Cerebellar nuclear complex (tissue), 1 donor: ENCODE measurements at regions not wholly inside any gene's neighbourhood (a gene's known extent, or its start where the extent isn't known, plus 50 kb on each side); places are given as distances from the start of the nearest gene placed in this dataset.
A peak's percentile ranks its signal among the peaks of the same experiment; 100 is the strongest.
"Not testable (repeated sequence)": the region's sequence is repeated elsewhere in the genome, so short reads cannot be mapped to it uniquely, and the experiment has no call there.

Source experiments
- DNase-seq, 2 experiments: peaks; one replicate each; lab custom pipeline; 2025; lab: John Stamatoyannopoulos, UW

GRCh38 chrX:151042842-151043241 is 59.7 kb downstream of the HMGB3 start:
- no peak for DNase-seq

- not testable (repeated sequence) for DNase-seq
Observed at GRCh38 chrX:151066373-151066772, 83.2 kb downstream of the HMGB3 start.

- no peak for DNase-seq
Observed at GRCh38 chrX:151073767-151074166, 90.6 kb downstream of the HMGB3 start.

DNA sequence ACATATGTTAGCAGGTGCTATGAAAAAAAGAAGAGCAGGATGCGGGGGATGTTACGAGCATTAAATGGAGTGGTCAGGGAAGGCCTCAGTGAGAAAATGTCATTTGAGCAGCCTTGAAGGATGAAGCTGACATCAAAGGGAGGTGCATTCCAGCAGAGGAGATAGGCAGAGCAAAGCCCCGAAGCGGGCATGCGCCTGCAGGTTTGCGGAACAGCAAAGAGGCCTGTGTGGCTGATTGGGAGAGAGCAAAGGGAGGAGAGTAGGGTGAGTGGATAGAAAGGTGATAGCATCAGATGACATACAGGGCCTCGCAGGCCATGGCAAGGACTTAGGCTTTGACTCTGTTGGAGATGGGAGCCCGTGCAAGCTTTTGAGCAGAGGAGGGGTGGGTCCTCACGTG is 95.4 kb upstream of the GPR50 start:
- no peak for DNase-seq

DNA sequence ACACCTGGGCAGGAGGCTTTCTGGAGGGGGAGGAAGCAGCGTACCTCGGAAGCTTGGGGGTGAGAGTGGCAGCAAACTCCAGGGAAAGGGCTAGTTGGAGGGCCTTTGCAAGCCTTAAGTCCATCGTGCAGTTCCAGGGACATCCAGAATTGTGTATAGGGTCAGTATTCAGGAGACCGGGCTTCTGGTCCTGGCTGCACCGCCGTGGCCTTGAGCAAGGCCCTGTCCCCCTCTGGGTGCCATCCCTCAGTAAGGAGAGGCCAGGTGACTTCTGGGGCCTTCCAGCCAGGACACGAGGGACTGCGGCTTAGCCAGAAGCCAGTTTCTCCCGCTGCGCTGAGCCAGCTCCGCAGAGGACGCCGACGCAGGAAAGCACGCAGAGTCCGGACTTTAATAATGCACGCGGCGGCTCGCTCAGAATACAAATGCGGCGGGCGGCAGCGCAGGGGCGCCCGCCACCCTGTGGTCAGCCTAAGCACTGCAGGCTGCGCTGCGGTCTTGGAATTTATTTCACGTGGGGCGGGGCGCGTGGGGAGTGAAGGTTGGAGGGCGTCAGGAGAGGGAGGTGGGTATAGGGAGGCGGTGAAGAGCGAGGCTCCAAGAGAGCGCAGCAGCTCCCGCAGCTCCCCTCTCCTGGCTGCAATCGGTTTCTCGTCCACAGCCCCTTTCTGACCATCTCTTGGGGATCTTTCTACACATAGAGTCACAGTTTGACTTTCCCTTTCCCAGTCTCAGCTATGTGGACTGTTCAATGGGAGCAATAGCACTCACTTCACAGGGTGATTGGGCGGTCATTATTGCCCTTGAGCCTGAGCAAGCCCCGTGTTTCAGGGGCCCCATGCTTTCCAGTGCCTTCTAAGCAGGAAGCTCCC is 94.1 kb upstream of the GPR50 start:
- peak in 1 of 2 experiments; percentile 34 for DNase-seq

DNA sequence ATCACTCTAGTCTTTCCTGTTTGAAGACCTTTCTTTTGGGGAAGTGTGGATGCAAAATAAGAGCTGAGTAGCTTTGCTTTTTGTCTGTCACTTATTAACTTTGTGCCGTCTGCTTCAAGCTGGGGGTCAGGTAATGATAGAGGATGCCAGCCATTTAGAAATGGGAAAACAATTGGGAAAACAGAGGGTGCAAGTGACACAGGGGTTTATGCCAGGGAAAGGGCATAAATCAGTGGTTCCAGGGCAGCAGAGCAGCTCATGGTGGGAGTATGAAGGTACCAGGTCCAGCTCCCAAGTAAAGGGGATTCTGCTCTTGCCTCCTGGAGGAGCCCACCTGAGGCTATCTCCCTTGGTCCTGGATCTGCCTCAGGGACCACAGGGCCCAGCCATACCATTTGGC is 91.9 kb upstream of the GPR50 start:
- DNase-seq, result no peak

- no peak for DNase-seq
Observed at GRCh38 chrX:151085207-151085606, 91.2 kb upstream of the GPR50 start.

DNA sequence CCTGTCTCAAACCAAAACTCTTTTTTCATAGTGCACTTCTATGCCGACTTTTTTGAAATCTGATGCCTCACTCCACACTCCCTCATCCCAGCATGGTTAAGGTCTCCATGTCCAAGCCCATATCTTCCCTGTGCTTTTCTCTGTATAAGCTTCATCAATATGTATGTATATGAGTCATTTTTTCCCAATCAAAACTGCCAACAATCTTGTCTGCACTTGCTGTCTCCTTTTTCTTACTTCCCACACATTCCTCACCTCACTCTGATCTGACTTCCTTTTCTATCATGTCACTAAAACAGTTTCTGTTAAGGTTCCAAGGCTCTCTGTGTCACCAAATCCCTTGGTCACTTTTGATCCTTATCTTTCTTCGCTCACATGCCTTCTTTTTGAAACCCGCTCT is 88.2 kb upstream of the GPR50 start:
- DNase-seq, result no peak

DNA sequence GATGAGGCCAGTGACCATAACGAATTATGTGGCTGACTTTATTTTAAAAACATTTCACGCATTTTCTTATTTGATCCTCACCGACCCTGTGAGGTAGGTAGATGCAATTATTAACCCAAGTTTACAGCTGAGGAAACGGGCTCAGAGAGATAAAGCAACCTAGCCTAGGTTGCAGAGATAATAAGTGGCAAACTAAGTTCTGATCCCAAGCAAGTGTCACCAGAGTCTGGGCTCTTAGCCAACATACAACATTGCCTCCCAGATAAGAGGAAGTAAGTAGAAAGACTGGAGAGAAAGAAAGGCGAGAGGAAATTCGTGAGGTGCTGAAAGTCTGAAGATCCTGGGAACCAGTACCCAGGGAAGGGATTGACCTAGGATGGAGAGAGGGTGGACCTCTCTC is 77.4 kb upstream of the GPR50 start:
- DNase-seq, result no peak

- no peak for DNase-seq
Observed at GRCh38 chrX:151100799-151101198, 75.6 kb upstream of the GPR50 start.

DNA sequence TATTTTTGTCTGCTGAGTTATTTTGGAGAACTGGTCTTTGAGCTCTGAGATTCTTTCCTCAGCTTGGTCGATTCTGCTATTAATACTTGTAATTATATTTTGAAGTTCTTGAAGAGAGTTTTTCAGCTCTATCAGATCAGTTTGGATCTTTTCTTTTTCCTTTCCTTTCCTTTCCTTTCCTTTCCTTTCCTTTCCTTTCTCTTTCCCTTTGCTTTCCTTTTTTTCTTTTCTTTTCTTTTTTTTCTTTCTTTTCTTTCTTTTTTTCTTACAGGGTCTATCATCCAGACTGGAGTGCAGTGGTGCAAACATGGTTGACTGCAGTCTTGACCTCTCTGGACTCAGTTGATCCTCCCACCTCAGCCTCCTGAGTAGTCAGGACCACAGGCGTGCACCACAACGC is 63.2 kb upstream of the GPR50 start:
- DNase-seq, result not testable (repeated sequence)
